GM12872 (cell line): ENCODE measurements at regions not wholly inside any gene's neighbourhood (a gene's known extent, or its start where the extent isn't known, plus 50 kb on each side); places are given as distances from the start of the nearest gene placed in this dataset.

Source experiments
- CTCF ChIP-seq: IDR thresholded peaks from 3 replicates; pipeline ENCODE4 v1.5.1; 2011; ENCODE audit warnings: low read depth, mild to moderate bottlenecking, low read length, moderate library complexity; ENCODE audit not compliant: insufficient read depth

GRCh38 chr11:103749158-103749557 is 287.3 kb upstream of the DDI1 start:
- TF ChIP-seq CTCF, result no peak

GRCh38 chr11:103768816-103769215 is 267.6 kb upstream of the DDI1 start:
- TF ChIP-seq CTCF, result no peak

GRCh38 chr11:103773059-103773458 is 263.4 kb upstream of the DDI1 start:
- no peak for TF ChIP-seq CTCF

- no peak for TF ChIP-seq CTCF
Observed at GRCh38 chr11:103773537-103773936, 262.9 kb upstream of the DDI1 start.

- TF ChIP-seq CTCF, result no peak
Observed at GRCh38 chr11:103779054-103779453, 257.4 kb upstream of the DDI1 start.

- no peak for TF ChIP-seq CTCF
Observed at GRCh38 chr11:103789952-103790351, 246.5 kb upstream of the DDI1 start.

GRCh38 chr11:103792981-103793468 is 243.4 kb upstream of the DDI1 start:
- no peak for TF ChIP-seq CTCF

- TF ChIP-seq CTCF, result no peak
Observed at GRCh38 chr11:103794262-103794661, 242.2 kb upstream of the DDI1 start.
